Activated gamma-delta T cell treated with anti-CD3 and anti-CD28 coated beads, Interleukin-2, amount 50 U/mL, for 16 hours (primary cell): ENCODE measurements at regions not wholly inside any gene's neighbourhood (a gene's known extent, or its start where the extent isn't known, plus 50 kb on each side); places are given as distances from the start of the nearest gene placed in this dataset.

Experiments
- DNase-seq: peaks from one replicate; pipeline ENCODE4 v3.0.0-alpha.2; 2020; ENCODE audit warnings: low read depth

- DNase-seq: no peak
Observed at GRCh38 chr20:19077370-19078220, 134.8 kb upstream of the SLC24A3 start.

- DNase-seq: no peak
Observed at GRCh38 chr20:19078448-19079373, 133.7 kb upstream of the SLC24A3 start.

- no peak for DNase-seq
Observed at GRCh38 chr20:19079536-19080299, 132.7 kb upstream of the SLC24A3 start.

- DNase-seq: no peak
Observed at GRCh38 chr20:19081937-19082336, 130.5 kb upstream of the SLC24A3 start.

- no peak for DNase-seq
Observed at GRCh38 chr20:19083136-19083621, 129.3 kb upstream of the SLC24A3 start.

GRCh38 chr20:19090332-19090731 lies 122.1 kb upstream of the SLC24A3 start:
- DNase-seq: no peak

- no peak for DNase-seq
Observed at GRCh38 chr20:19094959-19095541, 117.4 kb upstream of the SLC24A3 start.

- DNase-seq: no peak
Observed at GRCh38 chr20:19095762-19096161, 116.7 kb upstream of the SLC24A3 start.

- DNase-seq: no peak
Observed at GRCh38 chr20:19096843-19097242, 115.6 kb upstream of the SLC24A3 start.

- DNase-seq: no peak
Observed at GRCh38 chr20:19098117-19098516, 114.3 kb upstream of the SLC24A3 start.

- no peak for DNase-seq
Observed at GRCh38 chr20:19098806-19099578, 113.5 kb upstream of the SLC24A3 start.

- DNase-seq: no peak
Observed at GRCh38 chr20:19099596-19100545, 112.6 kb upstream of the SLC24A3 start.

GRCh38 chr20:19100975-19101374 lies 111.5 kb upstream of the SLC24A3 start:
- DNase-seq: no peak

- no peak for DNase-seq
Observed at GRCh38 chr20:19104186-19104585, 108.3 kb upstream of the SLC24A3 start.

GRCh38 chr20:19108155-19108554 lies 104.3 kb upstream of the SLC24A3 start:
- no peak for DNase-seq

GRCh38 chr20:19110285-19110684 lies 102.2 kb upstream of the SLC24A3 start:
- DNase-seq: no peak

GRCh38 chr20:19110881-19111460 lies 101.5 kb upstream of the SLC24A3 start:
- no peak for DNase-seq

- no peak for DNase-seq
Observed at GRCh38 chr20:19112828-19113227, 99.6 kb upstream of the SLC24A3 start.

- DNase-seq: no peak
Observed at GRCh38 chr20:19113343-19113930, 99.0 kb upstream of the SLC24A3 start.
